Osteocyte (in vitro differentiated cells): ENCODE measurements at regions not wholly inside any gene's neighbourhood (a gene's known extent, or its start where the extent isn't known, plus 50 kb on each side); places are given as distances from the start of the nearest gene placed in this dataset.

Experiments used
- DNase-seq: peaks from one replicate; pipeline ENCODE4 v3.0.0; 2021; ENCODE audit warnings: mixed read lengths; ENCODE audit not compliant: unreplicated experiment; ENCODE audit errors: extremely low spot score
- H3K27ac Mint-ChIP-seq: one replicate; pipeline ENCODE4 v1.8.0; 2021; ENCODE audit warnings: mild to moderate bottlenecking, mixed read lengths; ENCODE audit not compliant: unreplicated experiment
- H3K27me3 Mint-ChIP-seq: one replicate; pipeline ENCODE4 v1.8.0; 2021; ENCODE audit warnings: mixed read lengths; ENCODE audit not compliant: unreplicated experiment
- H3K36me3 Mint-ChIP-seq: one replicate; pipeline ENCODE4 v1.8.0; 2021; ENCODE audit warnings: mixed read lengths; ENCODE audit not compliant: unreplicated experiment
- H3K4me1 Mint-ChIP-seq: one replicate; pipeline ENCODE4 v1.8.0; 2021; ENCODE audit warnings: mixed read lengths; ENCODE audit not compliant: unreplicated experiment
- H3K4me3 Mint-ChIP-seq: one replicate; pipeline ENCODE4 v1.8.0; 2021; ENCODE audit warnings: mild to moderate bottlenecking, moderate library complexity, mixed read lengths; ENCODE audit not compliant: unreplicated experiment
- H3K9me3 Mint-ChIP-seq: one replicate; pipeline ENCODE4 v1.8.0; 2021; ENCODE audit warnings: mixed read lengths; ENCODE audit not compliant: unreplicated experiment
- TF ChIP-seq, protein P1 (sequence below): fragments of 200-600 bp; sonication (generic); IDR thresholded peaks from 2 replicates; pipeline ENCODE4 v1.5.0; 2021; ENCODE audit warnings: antibody characterized with exemption, mild to moderate bottlenecking, moderate library complexity

DNA sequence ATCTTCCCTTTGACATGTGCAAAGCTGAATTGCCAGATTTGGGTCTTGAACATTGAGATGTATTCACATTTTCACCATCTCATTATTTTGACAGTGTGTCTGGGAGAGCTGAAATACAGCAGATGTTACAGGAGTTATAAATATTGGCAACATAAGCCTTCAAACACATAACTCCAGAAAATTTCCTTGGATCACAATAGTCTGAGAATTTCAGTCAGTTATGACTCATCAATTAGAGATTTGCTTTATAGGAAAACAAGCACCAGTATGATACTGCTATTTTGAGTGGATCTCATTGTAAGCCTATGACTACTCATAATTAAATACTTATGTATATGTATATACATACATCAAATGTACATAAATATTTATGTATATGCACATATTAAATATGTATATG lies 1171.8 kb downstream of the AMY1C start:
- DNase-seq, result no peak
- Mint-ChIP-seq H3K27ac (no peak overlapping the region), H3K9me3 (peaks cover 6% of the 10 kb centered on the region), H3K27me3 (no peaks in the 10 kb centered on the region), H3K4me1 (peaks cover 17% of the 10 kb centered on the region), H3K4me3 (no peak overlapping the region), H3K36me3 (no peaks in the 10 kb centered on the region)
- TF ChIP-seq, protein P1, sequence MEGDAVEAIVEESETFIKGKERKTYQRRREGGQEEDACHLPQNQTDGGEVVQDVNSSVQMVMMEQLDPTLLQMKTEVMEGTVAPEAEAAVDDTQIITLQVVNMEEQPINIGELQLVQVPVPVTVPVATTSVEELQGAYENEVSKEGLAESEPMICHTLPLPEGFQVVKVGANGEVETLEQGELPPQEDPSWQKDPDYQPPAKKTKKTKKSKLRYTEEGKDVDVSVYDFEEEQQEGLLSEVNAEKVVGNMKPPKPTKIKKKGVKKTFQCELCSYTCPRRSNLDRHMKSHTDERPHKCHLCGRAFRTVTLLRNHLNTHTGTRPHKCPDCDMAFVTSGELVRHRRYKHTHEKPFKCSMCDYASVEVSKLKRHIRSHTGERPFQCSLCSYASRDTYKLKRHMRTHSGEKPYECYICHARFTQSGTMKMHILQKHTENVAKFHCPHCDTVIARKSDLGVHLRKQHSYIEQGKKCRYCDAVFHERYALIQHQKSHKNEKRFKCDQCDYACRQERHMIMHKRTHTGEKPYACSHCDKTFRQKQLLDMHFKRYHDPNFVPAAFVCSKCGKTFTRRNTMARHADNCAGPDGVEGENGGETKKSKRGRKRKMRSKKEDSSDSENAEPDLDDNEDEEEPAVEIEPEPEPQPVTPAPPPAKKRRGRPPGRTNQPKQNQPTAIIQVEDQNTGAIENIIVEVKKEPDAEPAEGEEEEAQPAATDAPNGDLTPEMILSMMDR, result no peak

DNA sequence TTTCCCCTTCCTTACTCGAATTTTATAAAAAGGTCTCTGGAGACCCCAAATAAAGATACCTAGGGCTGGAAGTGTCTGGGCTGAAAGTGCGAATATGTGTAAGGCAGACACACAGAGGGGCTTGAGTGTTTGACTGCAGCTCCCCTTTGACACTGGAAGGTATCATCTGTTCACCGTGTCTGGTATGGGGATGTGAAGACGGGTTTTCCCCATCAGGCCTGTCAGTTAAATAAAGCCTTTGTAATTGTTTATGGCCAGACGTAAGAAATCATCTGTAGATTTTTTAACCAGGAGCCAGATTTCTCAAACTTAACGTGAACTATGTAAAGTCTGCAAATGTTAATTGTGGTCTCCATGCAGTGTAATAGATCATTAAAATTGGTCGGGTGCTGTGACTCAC lies 1173.4 kb downstream of the AMY1C start:
- TF ChIP-seq, protein P1, result no peak
- no peak overlapping the region for H3K27ac Mint-ChIP-seq
- H3K4me1 Mint-ChIP-seq, result peaks cover 17% of the 10 kb centered on the region
- peaks cover 6% of the 10 kb centered on the region for H3K9me3 Mint-ChIP-seq
- no peak overlapping the region for H3K4me3 Mint-ChIP-seq
- H3K27me3 Mint-ChIP-seq, result no peaks in the 10 kb centered on the region
- no peak for DNase-seq
- H3K36me3 Mint-ChIP-seq, result no peaks in the 10 kb centered on the region

DNA sequence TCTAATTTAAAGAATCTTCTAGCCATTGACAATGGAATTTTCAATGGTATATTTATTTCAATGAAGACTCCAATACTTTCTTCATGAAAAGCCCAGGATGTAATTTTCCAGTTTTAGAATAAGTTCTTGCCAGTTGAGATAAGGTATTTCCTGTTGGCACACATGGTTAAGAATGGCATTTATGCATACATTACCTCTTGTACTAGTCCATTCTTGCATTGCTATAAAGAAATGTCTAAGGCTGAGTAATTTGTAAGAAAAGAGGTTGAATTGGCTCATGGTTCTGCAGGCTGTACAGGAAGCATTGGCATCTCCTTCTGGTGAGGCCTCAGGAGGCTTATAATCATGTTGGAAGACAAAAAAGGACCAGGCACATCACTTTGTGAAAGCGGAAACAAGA lies 1179.6 kb downstream of the AMY1C start:
- peaks cover 8% of the 10 kb centered on the region for H3K9me3 Mint-ChIP-seq
- no peaks in the 10 kb centered on the region for H3K27me3 Mint-ChIP-seq
- H3K36me3 Mint-ChIP-seq, result no peaks in the 10 kb centered on the region
- no peak overlapping the region for H3K27ac Mint-ChIP-seq
- TF ChIP-seq, protein P1, result no peak
- no peak overlapping the region for H3K4me3 Mint-ChIP-seq
- peaks cover 4% of the 10 kb centered on the region for H3K4me1 Mint-ChIP-seq
- no peak for DNase-seq

DNA sequence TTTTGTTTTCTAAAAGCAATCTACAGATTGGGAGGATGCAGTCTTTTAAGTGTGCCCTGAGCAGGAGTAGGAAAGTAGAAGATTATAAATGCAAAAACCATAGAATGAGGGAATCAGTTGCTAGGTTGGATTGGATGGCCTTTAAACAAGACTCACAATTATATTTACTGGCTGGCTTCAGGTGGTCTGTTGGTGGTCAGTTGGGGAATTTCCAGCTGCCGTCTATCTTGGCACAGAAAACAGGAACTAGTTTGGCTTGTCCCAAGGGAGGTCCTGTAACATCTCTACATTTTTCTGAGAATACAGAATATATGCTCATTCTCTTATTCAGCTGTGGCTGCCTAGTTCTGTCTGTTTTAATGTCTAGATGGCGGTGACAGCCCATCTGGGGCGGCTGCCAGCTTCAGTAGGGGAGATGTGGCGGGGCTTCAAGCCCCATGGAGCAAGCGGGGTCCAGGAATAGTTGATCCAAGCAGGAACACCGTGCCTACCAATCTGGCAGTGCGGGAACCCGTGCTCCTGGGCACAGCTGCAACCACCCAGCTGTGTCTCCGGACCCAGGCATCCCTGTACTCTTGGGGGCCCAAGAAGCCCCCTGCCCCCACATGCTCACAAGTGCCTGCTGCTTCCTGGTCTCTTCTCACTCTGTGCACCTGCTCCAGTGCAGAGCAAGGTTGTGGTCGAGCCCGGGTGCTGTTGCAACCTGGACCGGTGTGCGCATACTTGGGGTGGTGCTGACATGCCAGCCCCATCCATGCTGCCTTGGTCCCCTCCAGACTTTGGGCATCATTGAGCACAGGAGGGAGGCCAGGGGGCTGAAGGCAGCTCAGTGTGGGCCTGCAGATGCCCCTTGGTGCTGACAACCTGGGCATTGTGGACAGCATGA lies 1182.6 kb downstream of the AMY1C start:
- no peak overlapping the region for H3K4me3 Mint-ChIP-seq
- no peaks in the 10 kb centered on the region for H3K36me3 Mint-ChIP-seq
- TF ChIP-seq, protein P1, result no peak
- H3K27me3 Mint-ChIP-seq, result no peaks in the 10 kb centered on the region
- H3K9me3 Mint-ChIP-seq, result peaks cover 8% of the 10 kb centered on the region
- no peak for DNase-seq
- no peaks in the 10 kb centered on the region for H3K4me1 Mint-ChIP-seq
- H3K27ac Mint-ChIP-seq, result no peak overlapping the region

DNA sequence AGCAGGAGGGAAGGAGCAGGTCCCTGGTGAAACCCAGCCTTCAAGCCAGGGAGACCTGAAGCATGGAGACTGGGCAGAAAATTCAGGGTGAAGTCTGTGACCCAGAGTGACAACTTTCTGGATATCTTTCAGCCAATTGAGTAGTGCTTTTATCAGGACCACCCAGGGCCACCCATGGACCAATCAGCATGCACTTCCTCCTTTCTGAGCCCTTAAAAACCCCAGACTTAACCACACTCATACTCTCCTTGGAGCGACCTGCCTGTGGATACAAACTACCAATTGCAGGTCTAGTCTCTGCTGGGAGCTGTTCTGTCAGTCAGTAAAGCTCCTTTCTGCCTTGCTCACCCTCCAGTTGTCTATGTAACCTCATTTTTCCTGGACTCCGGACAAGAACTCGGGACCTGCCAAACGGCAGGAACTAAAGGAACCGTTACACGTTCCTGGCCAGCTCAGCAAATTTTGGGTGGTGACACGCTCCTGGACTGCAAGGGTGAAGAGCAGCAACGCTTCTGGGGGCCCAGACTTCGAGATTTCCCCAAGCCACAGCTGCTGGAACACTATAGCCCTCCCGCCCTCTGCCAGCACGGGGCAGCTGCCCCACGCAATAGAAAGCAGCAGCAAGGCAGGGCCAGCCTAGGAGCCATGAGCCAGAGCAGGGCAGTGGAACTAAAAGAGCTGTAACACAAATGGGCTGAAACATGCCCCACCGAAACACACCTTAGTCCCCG lies 1183.4 kb downstream of the AMY1C start:
- no peaks in the 10 kb centered on the region for H3K4me1 Mint-ChIP-seq
- H3K27ac Mint-ChIP-seq, result no peak overlapping the region
- no peak overlapping the region for H3K4me3 Mint-ChIP-seq
- no peaks in the 10 kb centered on the region for H3K27me3 Mint-ChIP-seq
- H3K9me3 Mint-ChIP-seq, result peaks cover 8% of the 10 kb centered on the region
- H3K36me3 Mint-ChIP-seq, result no peaks in the 10 kb centered on the region
- DNase-seq, result no peak
- TF ChIP-seq, protein P1, result no peak
